Thoracic aorta (tissue), 2 donors: ENCODE measurements at regions not wholly inside any gene's neighbourhood (a gene's known extent, or its start where the extent isn't known, plus 50 kb on each side); places are given as distances from the start of the nearest gene placed in this dataset.
"Not testable (repeated sequence)": the region's sequence is repeated elsewhere in the genome, so short reads cannot be mapped to it uniquely, and the experiment has no call there.

Source experiments
- ATAC-seq: fragments of 150-250 bp; one replicate; pipeline ENCODE4 v1.8.0; 2017; ENCODE audit warnings: low read depth; ENCODE audit not compliant: insufficient number of reproducible peaks, low FRiP score
- DNase-seq: peaks from one replicate; pipeline ENCODE4 v3.0.0-alpha.2; 2020; ENCODE audit warnings: low spot score
- H3K27ac ChIP-seq, 2 donors: fragments of 200-600 bp; sonication (generic); 1 replicate in 1 of 2; 2 replicates in 1 of 2; pipeline ENCODE4 v1.5.1; 2016; ENCODE audit warnings: mild to moderate bottlenecking in 2 of 2, moderate library complexity in 2 of 2
- H3K27me3 ChIP-seq: fragments of 200-600 bp; sonication (generic); replicated peaks from 2 replicates; pipeline ENCODE4 v1.6.0; 2016; ENCODE audit warnings: mild to moderate bottlenecking; ENCODE audit not compliant: insufficient read depth
- H3K36me3 ChIP-seq: fragments of 200-600 bp; sonication (generic); one replicate; pipeline ENCODE4 v1.5.1; 2016
- H3K4me1 ChIP-seq, 2 donors: fragments of 200-600 bp; sonication (generic); 1 replicate in 1 of 2; 2 replicates in 1 of 2; pipeline versions ENCODE4 v1.5.1 to v1.6.0; 2016; ENCODE audit warnings: low read depth in 2 of 2, mild to moderate bottlenecking in 1 of 2; ENCODE audit not compliant: control insufficient read depth in 1 of 2
- H3K4me3 ChIP-seq: fragments of 200-600 bp; sonication (generic); 2 replicates; pipeline ENCODE4 v1.5.1; 2016; ENCODE audit warnings: mild to moderate bottlenecking
- H3K9me3 ChIP-seq: fragments of 200-600 bp; sonication (generic); 2 replicates; pipeline ENCODE4 v1.5.1; 2016
- CTCF ChIP-seq: fragments of 200-600 bp; sonication (generic); IDR thresholded peaks from one replicate; pipeline ENCODE4 v1.5.1; 2019; ENCODE audit warnings: antibody characterized with exemption

DNA sequence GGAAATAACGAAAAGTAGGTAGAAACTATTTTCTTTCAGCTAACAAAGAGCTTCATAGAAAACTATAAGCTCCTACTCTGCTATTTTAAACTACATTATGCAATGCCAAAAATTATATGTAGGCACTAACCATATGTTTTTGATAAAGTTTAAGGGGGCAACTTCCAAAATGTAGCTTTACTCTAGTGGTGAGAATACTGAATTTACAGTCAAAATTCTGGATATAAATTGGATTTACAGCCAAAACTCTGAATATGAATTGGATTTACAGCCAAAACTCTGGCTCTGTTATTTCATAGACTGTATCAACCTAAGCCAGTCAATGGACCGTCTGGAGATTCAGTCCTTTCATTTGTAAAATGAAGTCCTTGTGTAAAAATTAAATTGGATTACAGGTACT is 86.8 kb upstream of the ANK3 start:
- H3K4me3 ChIP-seq: no peak overlapping the region
- DNase-seq (no peak), ATAC-seq (no peak)
- H3K27me3 ChIP-seq: no peaks in the 10 kb centered on the region
- H3K9me3 ChIP-seq: no peaks in the 10 kb centered on the region
- no peak for TF ChIP-seq CTCF
- no peak overlapping the region for H3K27ac ChIP-seq
- H3K36me3 ChIP-seq: no peaks in the 10 kb centered on the region
- H3K4me1 ChIP-seq: peaks cover 0 to 9% of the 10 kb centered on the region in 2 donors

- Histone ChIP-seq H3K4me3 (no peak overlapping the region), H3K36me3 (no peaks in the 10 kb centered on the region), H3K27ac (no peak overlapping the region), H3K9me3 (no peaks in the 10 kb centered on the region), H3K4me1 (no peaks in the 10 kb centered on the region), H3K27me3 (no peaks in the 10 kb centered on the region)
- DNase-seq: no peak
- no peak for ATAC-seq
- no peak for TF ChIP-seq CTCF
These were observed 83.9 kb upstream of the ANK3 start for GRCh38 chr10:60473557-60473956.

- Histone ChIP-seq H3K27me3 (no peaks in the 10 kb centered on the region), H3K4me1 (no peaks in the 10 kb centered on the region), H3K27ac (no peak overlapping the region), H3K4me3 (no peak overlapping the region), H3K9me3 (no peaks in the 10 kb centered on the region), H3K36me3 (no peaks in the 10 kb centered on the region)
- DNase-seq: no peak
- ATAC-seq: no peak
- no peak for TF ChIP-seq CTCF
These were observed 80.4 kb upstream of the ANK3 start for GRCh38 chr10:60470091-60470490.

GRCh38 chr10:60469147-60469546 is 79.5 kb upstream of the ANK3 start:
- H3K9me3 ChIP-seq, H3K27me3 ChIP-seq, H3K27ac ChIP-seq, H3K4me3 ChIP-seq, DNase-seq, H3K4me1 ChIP-seq, H3K36me3 ChIP-seq, ATAC-seq: not testable (repeated sequence)

DNA sequence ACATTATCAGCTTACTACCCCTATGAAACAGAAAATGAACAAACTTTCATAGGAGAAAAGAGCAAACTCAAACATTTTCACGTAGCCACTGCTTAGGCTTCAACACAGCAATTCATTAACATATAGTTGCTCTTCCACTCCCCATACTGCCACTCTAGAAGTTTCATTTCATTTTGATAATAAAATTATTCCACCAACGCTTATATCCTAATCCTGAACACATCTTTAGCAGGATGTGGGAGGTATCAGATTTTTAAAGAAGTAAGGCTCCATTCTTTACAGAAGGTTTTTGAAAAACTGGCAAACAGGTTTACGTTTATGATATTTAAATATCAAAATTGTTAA is 77.5 kb upstream of the ANK3 start:
- Histone ChIP-seq H3K36me3 (no peaks in the 10 kb centered on the region), H3K4me1 (no peaks in the 10 kb centered on the region), H3K4me3 (no peak overlapping the region), H3K27ac (no peak overlapping the region), H3K9me3 (no peaks in the 10 kb centered on the region), H3K27me3 (no peaks in the 10 kb centered on the region)
- ATAC-seq: no peak
- DNase-seq: no peak
- TF ChIP-seq CTCF: no peak
